DOHH2 (cell line): ENCODE measurements at regions not wholly inside any gene's neighbourhood (a gene's known extent, or its start where the extent isn't known, plus 50 kb on each side); places are given as distances from the start of the nearest gene placed in this dataset.

Source experiments
- CTCF ChIP-seq: fragments of 200-600 bp; sonication (generic); IDR thresholded peaks from one replicate; pipeline ENCODE4 v1.5.1; 2014; ENCODE audit warnings: antibody characterized with exemption, mild to moderate bottlenecking, low read depth, low read length; ENCODE audit not compliant: poor library complexity, severe bottlenecking
- EZH2phosphoT487 ChIP-seq: fragments of 200-600 bp; sonication (generic); IDR thresholded peaks from 2 replicates; pipeline ENCODE4 v1.6.1; 2017; ENCODE audit warnings: borderline replicate concordance, mild to moderate bottlenecking, antibody characterized with exemption, low read length, moderate library complexity, mixed read lengths

DNA sequence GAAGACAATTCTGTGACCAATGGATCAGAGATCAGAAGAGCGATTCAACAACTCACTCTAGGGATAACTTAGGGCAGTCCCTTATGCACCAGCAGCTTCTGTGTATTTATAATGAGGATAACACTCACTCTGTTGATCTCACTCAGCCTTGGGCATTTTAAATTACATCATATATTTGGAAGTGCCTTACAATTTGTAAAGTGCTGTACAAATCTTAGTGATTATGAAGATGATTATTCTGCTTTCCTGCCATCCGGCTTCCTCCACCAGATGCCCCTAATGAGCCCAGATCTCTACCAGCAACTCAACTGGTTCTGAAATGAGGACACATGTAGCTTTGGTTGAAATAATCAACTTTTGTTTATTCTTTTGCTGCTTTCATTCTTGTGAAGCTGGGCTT is 105.3 kb downstream of the PCSK1 start:
- no peak for TF ChIP-seq CTCF
- no peak for TF ChIP-seq EZH2phosphoT487
